ENCODE measurements at regions not wholly inside any gene's neighbourhood (a gene's known extent, or its start where the extent isn't known, plus 50 kb on each side); places are given as distances from the start of the nearest gene placed in this dataset.
A peak's percentile ranks its signal among the peaks of the same experiment; 100 is the strongest.
"Not testable (repeated sequence)": the region's sequence is repeated elsewhere in the genome, so short reads cannot be mapped to it uniquely, and the experiment has no call there.

- DNase-seq (ENCODE audit: low read depth) = no peak
These were observed 86.6 kb downstream of the C5orf15 start for GRCh38 chr5:133881576-133882388.

- no peak for DNase-seq (ENCODE audit: low read depth)
These were observed 90.2 kb downstream of the C5orf15 start for GRCh38 chr5:133878236-133878555.

DNA sequence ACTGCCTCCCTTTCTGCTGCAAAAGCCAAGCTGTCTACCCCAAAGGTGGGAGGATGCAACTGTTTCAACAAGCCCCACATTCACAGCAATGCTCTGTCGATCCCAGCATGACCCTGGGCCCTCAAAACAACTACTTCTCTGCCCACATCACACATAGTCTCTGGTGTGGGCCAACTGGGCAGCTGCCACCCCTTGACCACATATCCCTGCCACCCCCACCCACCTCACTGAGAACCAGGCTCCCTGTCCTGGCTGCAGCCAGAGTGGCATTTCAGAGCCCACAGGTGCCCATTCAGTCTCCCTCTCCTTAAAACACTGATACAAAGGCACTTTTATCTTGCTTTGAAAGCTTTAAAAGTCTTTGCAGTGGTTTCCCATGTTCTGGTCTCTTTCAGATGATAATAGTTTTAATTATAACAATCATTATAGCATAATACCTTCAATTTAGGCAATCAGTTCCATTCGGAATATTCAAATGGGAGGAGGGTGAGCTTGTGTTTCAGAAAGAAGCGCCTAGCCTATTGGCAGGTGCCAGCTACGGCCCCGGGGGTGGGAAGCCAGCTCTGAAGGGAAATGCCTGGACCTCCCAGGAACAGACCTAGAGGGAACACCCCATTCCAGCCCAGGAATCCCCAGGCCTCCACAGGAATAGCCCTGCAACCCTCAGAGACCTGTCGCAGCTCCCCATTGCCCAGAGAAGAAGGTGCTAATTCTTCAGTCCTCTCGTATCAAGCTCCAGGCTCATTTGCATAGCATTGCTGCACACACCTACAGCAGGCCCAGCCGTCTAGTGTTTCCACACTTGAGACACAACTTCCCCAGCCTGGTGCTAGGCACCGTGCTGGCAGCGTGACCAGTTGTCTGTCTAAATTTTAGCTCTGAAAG is 90.8 kb downstream of the C5orf15 start:
- no peak for DNase-seq (ENCODE audit: low read depth)

DNA sequence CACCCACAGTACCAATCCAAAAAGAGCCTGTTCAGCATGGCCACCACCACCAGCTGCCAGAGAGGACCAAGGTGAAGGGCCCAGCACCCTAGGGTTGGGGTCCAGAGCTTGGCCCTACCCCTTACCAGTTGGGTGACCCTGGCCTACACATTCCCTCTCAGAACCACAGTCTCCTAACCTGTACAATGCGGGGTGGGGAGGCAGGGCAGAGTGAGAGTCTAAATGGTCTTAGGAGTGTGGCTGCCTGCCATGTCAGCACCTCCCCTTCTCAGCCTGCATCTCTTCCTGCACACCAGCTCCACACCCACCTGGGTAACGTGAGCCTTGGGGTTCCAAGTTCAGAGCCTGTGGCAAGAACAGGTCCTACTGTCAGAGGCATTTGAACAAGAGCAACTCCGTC is 92.2 kb downstream of the C5orf15 start:
- DNase-seq (ENCODE audit: low read depth) = no peak

DNA sequence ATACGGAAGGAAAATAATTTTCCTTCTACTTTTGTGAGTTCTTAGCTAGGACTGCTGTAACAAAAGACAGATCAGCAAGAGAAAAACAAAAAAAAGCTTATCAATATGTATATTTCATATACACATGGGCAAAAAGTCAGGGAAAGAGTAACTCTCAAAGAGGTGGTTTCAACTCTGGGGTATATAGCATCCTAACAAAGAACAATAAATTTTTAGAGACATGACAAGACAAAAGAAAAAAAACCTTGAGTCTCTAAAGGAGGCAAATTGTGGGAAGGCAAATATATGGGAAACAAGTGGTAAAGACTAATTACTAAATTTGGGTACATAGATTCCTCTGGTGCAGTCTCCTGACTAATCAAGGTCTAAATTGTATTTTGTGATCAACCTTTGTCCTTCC is 93.2 kb downstream of the C5orf15 start:
- no peak for DNase-seq (ENCODE audit: low read depth)

- no peak for DNase-seq (ENCODE audit: low read depth)
These were observed 95.0 kb downstream of the C5orf15 start for GRCh38 chr5:133873449-133873848.

DNA sequence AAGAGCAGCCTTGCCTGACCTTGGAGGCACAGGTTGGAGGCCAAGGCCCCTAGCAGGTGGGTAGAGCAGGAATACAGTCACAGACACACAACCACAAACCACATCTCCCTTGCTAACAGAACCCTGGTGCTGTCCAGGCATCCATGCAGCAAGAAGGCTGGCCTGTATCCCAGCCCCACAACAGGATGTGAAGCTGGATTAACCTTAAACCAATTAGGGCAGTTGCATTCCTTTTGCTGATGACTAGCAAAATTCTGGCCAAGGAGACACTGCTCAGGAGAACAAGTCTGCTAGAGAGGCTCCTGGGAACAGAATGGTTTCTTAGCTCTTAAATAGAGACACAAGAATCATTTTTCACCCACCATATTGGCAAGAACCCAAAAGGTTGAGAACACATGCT is 97.8 kb downstream of the C5orf15 start:
- DNase-seq (ENCODE audit: low read depth) = no peak

- DNase-seq (ENCODE audit: low read depth) = no peak
These were observed 98.7 kb downstream of the C5orf15 start for GRCh38 chr5:133869519-133870335.

- peak; percentile 54 for DNase-seq (ENCODE audit: low read depth)
These were observed 99.4 kb downstream of the C5orf15 start for GRCh38 chr5:133868946-133869518.

DNA sequence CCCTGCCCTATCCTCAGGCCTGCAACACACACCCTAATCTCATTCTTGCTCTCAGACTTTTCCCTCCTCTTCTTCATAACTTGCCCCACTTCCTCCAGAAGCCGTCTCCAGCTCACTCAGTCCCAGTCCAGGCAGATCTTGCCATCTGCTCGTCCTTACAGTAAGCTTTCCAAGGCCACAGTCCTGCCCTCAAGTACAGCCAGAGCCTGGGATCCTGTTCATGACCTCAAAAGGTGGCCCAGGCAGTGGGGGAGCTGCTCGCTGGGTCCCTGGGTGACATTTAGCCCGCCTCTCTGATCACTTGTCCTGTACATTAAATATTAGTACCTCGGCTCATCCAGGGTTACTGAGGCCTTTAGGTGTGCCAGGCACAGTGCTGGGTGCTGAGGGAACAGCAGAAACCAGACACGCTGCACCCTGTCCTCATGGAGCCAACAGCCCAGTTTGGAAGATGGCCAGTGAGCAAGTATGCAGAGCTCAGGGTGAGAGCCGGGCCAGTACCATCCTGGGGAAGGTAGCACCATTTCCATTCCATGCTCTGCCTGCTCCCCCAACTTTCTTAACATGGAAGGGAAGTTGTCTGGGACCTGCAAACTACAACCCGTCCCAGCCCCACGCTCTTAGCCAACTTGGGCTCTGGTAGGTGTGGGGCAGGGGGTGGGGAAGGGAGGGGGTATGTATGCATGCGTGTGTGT is 100.4 kb downstream of the C5orf15 start:
- DNase-seq (ENCODE audit: low read depth) = no peak

- no peak for DNase-seq (ENCODE audit: low read depth)
These were observed 101.1 kb downstream of the C5orf15 start for GRCh38 chr5:133867341-133867740.

DNA sequence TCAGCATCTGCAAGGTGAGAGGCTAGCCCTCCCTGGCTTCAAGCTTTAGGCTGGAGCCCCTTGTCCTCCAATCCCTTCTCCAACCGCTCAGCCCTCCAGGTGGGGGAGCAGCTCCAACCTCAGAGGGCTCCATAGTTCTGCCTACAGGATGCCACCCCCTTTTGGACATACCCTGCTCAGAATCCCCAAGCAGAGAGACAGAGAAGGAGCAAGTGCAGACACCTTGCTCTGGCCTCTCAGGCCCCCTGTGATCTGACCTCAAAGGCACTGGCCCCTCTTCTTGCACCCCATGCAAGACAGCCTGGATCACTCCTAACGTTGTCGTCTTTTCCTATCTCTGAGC is 101.6 kb downstream of the C5orf15 start:
- no peak for DNase-seq (ENCODE audit: low read depth)

DNA sequence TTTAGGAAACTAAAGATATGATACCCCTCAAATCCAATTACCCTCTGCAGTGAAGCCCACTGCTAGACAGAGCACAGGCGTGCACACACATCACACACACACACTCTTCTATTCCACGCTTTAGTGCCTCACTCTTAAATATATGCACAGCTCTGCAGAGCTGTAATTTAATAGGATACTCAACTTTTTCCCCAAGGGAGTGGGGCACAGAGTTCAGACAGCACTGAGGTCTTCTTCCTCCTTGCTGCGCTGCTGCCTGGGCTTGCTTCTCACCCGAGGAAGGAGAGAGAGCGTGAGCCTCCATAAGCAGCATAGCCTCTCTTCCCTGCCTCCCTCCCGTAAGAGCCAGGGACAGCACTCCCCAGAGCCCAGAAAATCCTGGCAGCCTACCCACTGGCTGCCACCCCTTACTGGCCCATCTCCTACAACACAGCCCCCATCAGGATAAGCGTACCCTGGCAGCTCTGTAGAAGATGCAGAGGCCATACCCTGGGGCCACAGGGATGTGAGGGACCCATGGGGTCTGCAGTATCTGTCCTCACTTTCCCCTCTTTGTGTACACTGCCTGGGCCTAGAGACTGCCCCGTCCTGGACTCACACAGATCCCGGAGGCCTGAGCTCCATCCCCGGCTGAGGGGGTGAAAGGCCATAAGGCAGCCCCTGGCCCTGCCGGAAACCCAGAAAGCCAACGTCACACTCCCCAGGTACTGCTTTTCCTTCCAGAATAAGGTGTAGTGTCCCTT is 102.1 kb downstream of the C5orf15 start:
- DNase-seq (ENCODE audit: low read depth) = no peak

- no peak for DNase-seq (ENCODE audit: low read depth)
These were observed 103.3 kb downstream of the C5orf15 start for GRCh38 chr5:133865113-133865512.

GRCh38 chr5:133864711-133865110 is 103.7 kb downstream of the C5orf15 start:
- no peak for DNase-seq (ENCODE audit: low read depth)

GRCh38 chr5:133863857-133864585 is 104.4 kb downstream of the C5orf15 start:
- no peak for DNase-seq (ENCODE audit: low read depth)

DNA sequence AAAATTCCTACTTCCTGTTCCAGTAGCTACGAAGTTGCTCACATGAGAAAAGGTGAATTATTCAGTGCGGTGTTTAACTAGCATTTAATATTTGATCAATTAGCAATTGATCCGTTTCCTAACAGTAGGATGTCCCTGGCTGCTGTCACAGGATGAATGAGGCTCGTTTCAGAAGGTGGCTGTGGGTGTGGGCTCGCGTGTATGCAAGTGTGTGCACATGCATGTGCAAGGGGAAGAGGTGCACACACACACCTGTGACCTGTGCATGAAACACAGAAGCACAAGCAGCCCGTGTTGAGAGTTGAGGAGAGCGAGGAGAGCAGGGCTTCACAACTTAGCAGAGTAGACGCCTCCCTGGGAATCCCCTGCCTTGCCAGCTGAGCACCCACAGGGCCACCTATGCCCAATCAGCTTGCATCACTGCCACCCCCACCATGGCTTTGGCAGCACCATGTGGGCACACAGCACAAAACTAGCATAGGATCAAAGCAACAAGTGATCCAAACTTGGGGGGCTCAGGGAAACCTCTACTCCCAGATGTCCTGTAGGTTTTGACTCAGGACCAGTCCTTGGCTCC is 107.2 kb downstream of the C5orf15 start:
- no peak for DNase-seq (ENCODE audit: low read depth)

- DNase-seq (ENCODE audit: low read depth) = no peak
These were observed 109.4 kb downstream of the C5orf15 start for GRCh38 chr5:133859073-133859472.

DNA sequence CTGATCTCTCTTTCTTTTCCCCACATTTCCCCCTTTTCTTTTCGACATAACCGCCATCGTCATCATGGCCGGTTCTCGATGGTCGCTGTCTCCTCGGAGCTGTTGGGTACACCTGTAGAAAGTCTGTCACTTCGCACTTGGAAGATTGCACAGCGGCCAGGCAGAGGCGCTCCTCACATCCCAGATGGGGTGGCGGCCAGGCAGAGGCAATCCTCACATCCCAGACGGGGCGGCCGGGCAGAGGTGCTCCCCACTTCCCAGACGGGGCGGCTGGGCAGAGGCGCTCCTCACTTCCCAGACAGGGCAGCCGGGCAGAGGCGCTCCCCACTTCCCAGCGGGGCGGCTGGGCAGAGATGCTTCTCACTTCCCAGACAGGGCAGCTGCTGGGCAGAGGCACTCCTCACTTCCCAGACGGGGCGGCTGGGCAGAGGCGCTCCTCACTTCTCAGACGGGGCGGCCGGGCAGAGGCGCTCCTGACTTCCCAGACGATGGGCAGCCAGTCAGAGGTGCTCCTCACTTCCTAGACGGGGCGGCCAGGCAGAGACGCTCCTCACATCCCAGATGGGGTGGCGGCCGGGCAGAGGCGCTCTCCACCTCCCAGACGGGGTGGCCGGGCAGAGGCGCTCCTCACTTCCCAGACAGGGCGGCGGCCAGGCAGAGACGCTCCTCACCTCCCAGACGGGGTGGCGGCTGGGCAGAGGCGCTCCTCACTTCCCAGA is 110.7 kb downstream of the C5orf15 start:
- DNase-seq (ENCODE audit: low read depth) = not testable (repeated sequence)
